T-helper 2 cell (primary cell): ENCODE measurements at regions not wholly inside any gene's neighbourhood (a gene's known extent, or its start where the extent isn't known, plus 50 kb on each side); places are given as distances from the start of the nearest gene placed in this dataset.

Experiments
- DNase-seq, 5 experiments: peaks; one replicate each; pipeline versions ENCODE4 v3.0.0 to v3.0.0-alpha.2; 2012 to 2022

- no peak for DNase-seq
Observed at GRCh38 chr1:208298593-208299269, 54.5 kb upstream of the PLXNA2 start.

GRCh38 chr1:208300084-208300770, 56.0 kb upstream of the PLXNA2 start:
- no peak for DNase-seq

- DNase-seq: no peak
Observed at GRCh38 chr1:208302699-208303238, 58.6 kb upstream of the PLXNA2 start.

- DNase-seq: no peak
Observed at GRCh38 chr1:208303743-208304712, 59.8 kb upstream of the PLXNA2 start.

- no peak for DNase-seq
Observed at GRCh38 chr1:208308221-208308620, 64.0 kb upstream of the PLXNA2 start.

GRCh38 chr1:208309771-208310170, 65.6 kb upstream of the PLXNA2 start:
- DNase-seq: no peak

- no peak for DNase-seq
Observed at GRCh38 chr1:208312706-208313105, 68.5 kb upstream of the PLXNA2 start.

- DNase-seq: no peak
Observed at GRCh38 chr1:208314431-208314830, 70.2 kb upstream of the PLXNA2 start.

GRCh38 chr1:208318150-208318734, 74.1 kb upstream of the PLXNA2 start:
- DNase-seq: no peak

GRCh38 chr1:208324005-208324404, 79.8 kb upstream of the PLXNA2 start:
- no peak for DNase-seq

GRCh38 chr1:208326033-208326432, 81.8 kb upstream of the PLXNA2 start:
- DNase-seq: no peak

- no peak for DNase-seq
Observed at GRCh38 chr1:208329300-208329699, 85.1 kb upstream of the PLXNA2 start.

- DNase-seq: no peak
Observed at GRCh38 chr1:208332036-208332773, 88.0 kb upstream of the PLXNA2 start.

- no peak for DNase-seq
Observed at GRCh38 chr1:208332774-208333126, 88.6 kb upstream of the PLXNA2 start.

GRCh38 chr1:208333676-208334075, 89.5 kb upstream of the PLXNA2 start:
- no peak for DNase-seq

GRCh38 chr1:208335371-208336136, 91.4 kb upstream of the PLXNA2 start:
- DNase-seq: no peak

GRCh38 chr1:208336137-208336518, 91.9 kb upstream of the PLXNA2 start:
- DNase-seq: no peak

- DNase-seq: no peak
Observed at GRCh38 chr1:208339911-208340310, 95.7 kb upstream of the PLXNA2 start.

- no peak for DNase-seq
Observed at GRCh38 chr1:208343226-208343625, 99.0 kb upstream of the PLXNA2 start.

- DNase-seq: no peak
Observed at GRCh38 chr1:208344202-208344857, 100.1 kb upstream of the PLXNA2 start.

- DNase-seq: no peak
Observed at GRCh38 chr1:208347191-208347590, 103.0 kb upstream of the PLXNA2 start.
